SKM-1 treated with dmso at 0.1 percent for 144 hours (cell line): ENCODE measurements at regions not wholly inside any gene's neighbourhood (a gene's known extent, or its start where the extent isn't known, plus 50 kb on each side); places are given as distances from the start of the nearest gene placed in this dataset.
A peak's percentile ranks its signal among the peaks of the same experiment; 100 is the strongest.
"Not testable (repeated sequence)": the region's sequence is repeated elsewhere in the genome, so short reads cannot be mapped to it uniquely, and the experiment has no call there.

Experiments
- DNase-seq: peaks from one replicate; lab custom pipeline; 2025; ENCODE audit not compliant: unreplicated experiment; lab: John Stamatoyannopoulos, UW

- DNase-seq, result not testable (repeated sequence)
These were observed 521.0 kb downstream of the GOLGA6L6 start for GRCh38 chr15:20020588-20020987.

GRCh38 chr15:20019758-20020157 is 521.8 kb downstream of the GOLGA6L6 start:
- DNase-seq, result not testable (repeated sequence)

GRCh38 chr15:20017581-20017980 is 524.0 kb downstream of the GOLGA6L6 start:
- not testable (repeated sequence) for DNase-seq

- not testable (repeated sequence) for DNase-seq
These were observed 524.7 kb downstream of the GOLGA6L6 start for GRCh38 chr15:20016941-20017340.

- DNase-seq, result not testable (repeated sequence)
These were observed 528.8 kb downstream of the GOLGA6L6 start for GRCh38 chr15:20012837-20013236.

GRCh38 chr15:20010759-20011158 is 530.8 kb downstream of the GOLGA6L6 start:
- not testable (repeated sequence) for DNase-seq

- not testable (repeated sequence) for DNase-seq
These were observed 532.0 kb downstream of the GOLGA6L6 start for GRCh38 chr15:20009619-20010018.

GRCh38 chr15:20007338-20007737 is 534.3 kb downstream of the GOLGA6L6 start:
- not testable (repeated sequence) for DNase-seq

- DNase-seq, result not testable (repeated sequence)
These were observed 538.1 kb downstream of the GOLGA6L6 start for GRCh38 chr15:20003471-20003870.

- not testable (repeated sequence) for DNase-seq
These were observed 539.0 kb downstream of the GOLGA6L6 start for GRCh38 chr15:20002560-20002959.

GRCh38 chr15:19996574-19997194 is 544.9 kb downstream of the GOLGA6L6 start:
- not testable (repeated sequence) for DNase-seq

GRCh38 chr15:19995296-19995695 is 546.3 kb downstream of the GOLGA6L6 start:
- not testable (repeated sequence) for DNase-seq

- no peak for DNase-seq
These were observed 549.2 kb downstream of the GOLGA6L6 start for GRCh38 chr15:19992428-19992827.

- DNase-seq, result no peak
These were observed 553.4 kb downstream of the GOLGA6L6 start for GRCh38 chr15:19988094-19988660.

GRCh38 chr15:19987389-19988048 is 554.1 kb downstream of the GOLGA6L6 start:
- DNase-seq, result no peak

GRCh38 chr15:19984101-19984500 is 557.5 kb downstream of the GOLGA6L6 start:
- no peak for DNase-seq

- DNase-seq, result no peak
These were observed 566.6 kb downstream of the GOLGA6L6 start for GRCh38 chr15:19974998-19975397.

- DNase-seq, result peak; percentile 55
These were observed 567.9 kb downstream of the GOLGA6L6 start for GRCh38 chr15:19973718-19974117.

- not testable (repeated sequence) for DNase-seq
These were observed 569.0 kb downstream of the GOLGA6L6 start for GRCh38 chr15:19972582-19972981.

- DNase-seq, result not testable (repeated sequence)
These were observed 576.0 kb downstream of the GOLGA6L6 start for GRCh38 chr15:19965574-19965973.

GRCh38 chr15:19964480-19964879 is 577.1 kb downstream of the GOLGA6L6 start:
- DNase-seq, result not testable (repeated sequence)

- DNase-seq, result no peak
These were observed 585.3 kb downstream of the GOLGA6L6 start for GRCh38 chr15:19956124-19956796.
